H1 (cell line): ENCODE measurements at regions not wholly inside any gene's neighbourhood (a gene's known extent, or its start where the extent isn't known, plus 50 kb on each side); places are given as distances from the start of the nearest gene placed in this dataset.

Experiments used
- BCL11A ChIP-seq, 2 experiments: IDR thresholded peaks; one replicate each; pipeline ENCODE4 v1.6.1; 2011; ENCODE audit warnings: low read depth in 2 of 2, low read length in 2 of 2, mild to moderate bottlenecking in 2 of 2
- CHD7 ChIP-seq: fragments of 300-600 bp; sonication (generic); IDR thresholded peaks from 2 replicates; pipeline ENCODE4 v1.7.1; 2012; ENCODE audit warnings: low read length, moderate library complexity, mild to moderate bottlenecking, inconsistent platforms; ENCODE audit not compliant: insufficient replicate concordance

DNA sequence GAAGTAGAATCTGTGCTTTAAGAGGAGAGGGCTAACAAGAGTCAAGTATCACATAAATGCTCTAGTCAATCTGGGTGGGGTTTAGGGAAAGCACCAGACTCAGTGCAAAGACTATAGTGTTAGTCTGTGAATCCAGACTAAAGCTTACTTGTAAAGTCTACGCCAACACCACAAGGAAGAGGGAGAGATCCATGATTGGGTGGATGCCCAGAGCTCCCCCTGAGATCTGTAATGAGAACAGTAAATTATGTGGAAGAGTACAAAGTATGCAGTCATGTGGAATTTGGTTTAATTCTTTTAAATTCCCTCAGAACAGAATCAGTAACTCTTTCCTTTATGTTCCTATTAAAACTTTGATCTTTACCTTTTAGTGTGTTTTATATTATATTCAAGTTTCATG, 354.7 kb upstream of the SPANXN4 start (continued):
- TF ChIP-seq CHD7 (no peak), BCL11A (IDR thresholded peaks at IDR 0.05; ENCODE audit: low read depth in 2 of 2, low read length in 2 of 2) (no peak)
